WERI-Rb-1 (cell line): ENCODE measurements at regions not wholly inside any gene's neighbourhood (a gene's known extent, or its start where the extent isn't known, plus 50 kb on each side); places are given as distances from the start of the nearest gene placed in this dataset.

ENCODE experiments used
- DNase-seq: peaks from one replicate; pipeline ENCODE4 v3.0.0-alpha.2; 2020
- H3K27ac ChIP-seq: fragments of 250-450 bp; sonication (Bioruptor Pico); 2 replicates; pipeline ENCODE4 v1.5.1; 2020; ENCODE audit warnings: mild to moderate bottlenecking, moderate library complexity
- H3K27me3 ChIP-seq: fragments of 250-450 bp; sonication (Bioruptor Pico); 2 replicates; pipeline ENCODE4 v1.5.1; 2021; ENCODE audit warnings: mild to moderate bottlenecking, low read depth, moderate library complexity; ENCODE audit not compliant: insufficient read depth, severe bottlenecking
- H3K36me3 ChIP-seq: fragments of 250-450 bp; sonication (Bioruptor Pico); 2 replicates; pipeline ENCODE4 v1.5.1; 2020; ENCODE audit warnings: mild to moderate bottlenecking, moderate library complexity
- H3K4me3 ChIP-seq: 2 replicates; pipeline ENCODE4 v1.5.1; 2011; ENCODE audit warnings: low read depth, mild to moderate bottlenecking, control low read depth, low read length
- H3K9me3 ChIP-seq: fragments of 250-450 bp; sonication (Bioruptor Pico); 2 replicates; pipeline ENCODE4 v1.5.1; 2021; ENCODE audit warnings: mild to moderate bottlenecking, moderate library complexity; ENCODE audit not compliant: severe bottlenecking
- CTCF ChIP-seq: IDR thresholded peaks from 2 replicates; pipeline ENCODE4 v1.5.1; 2011; ENCODE audit warnings: low read depth, mild to moderate bottlenecking, control low read depth, inconsistent platforms, low read length

GRCh38 chr1:244217711-244218110, 166.6 kb downstream of the ZBTB18 start:
- Histone ChIP-seq H3K27me3 (no peaks in the 10 kb centered on the region), H3K27ac (no peak overlapping the region), H3K9me3 (peaks cover 7% of the 10 kb centered on the region), H3K36me3 (no peaks in the 10 kb centered on the region), H3K4me3 (no peak overlapping the region)
- no peak for TF ChIP-seq CTCF
- DNase-seq, result no peak

GRCh38 chr1:244218220-244218619, 167.1 kb downstream of the ZBTB18 start:
- H3K36me3 ChIP-seq, result no peaks in the 10 kb centered on the region
- H3K4me3 ChIP-seq, result no peak overlapping the region

GRCh38 chr1:244219149-244219548, 168.1 kb downstream of the ZBTB18 start:
- Histone ChIP-seq H3K9me3 (peaks cover 7% of the 10 kb centered on the region), H3K4me3 (no peak overlapping the region), H3K36me3 (no peaks in the 10 kb centered on the region), H3K27me3 (no peaks in the 10 kb centered on the region), H3K27ac (no peak overlapping the region)
- TF ChIP-seq CTCF, result no peak
- DNase-seq, result no peak

More at GRCh38 chr1:244218220-244218619, 167.1 kb downstream of the ZBTB18 start:
- peaks cover 7% of the 10 kb centered on the region for H3K9me3 ChIP-seq
- no peak for TF ChIP-seq CTCF
- no peak overlapping the region for H3K27ac ChIP-seq
- no peak for DNase-seq
- no peaks in the 10 kb centered on the region for H3K27me3 ChIP-seq

GRCh38 chr1:244219802-244220201, 168.7 kb downstream of the ZBTB18 start:
- DNase-seq, result no peak
- peaks cover 3% of the 10 kb centered on the region for H3K9me3 ChIP-seq
- H3K4me3 ChIP-seq, result no peak overlapping the region
- TF ChIP-seq CTCF, result no peak
- H3K27me3 ChIP-seq, result no peaks in the 10 kb centered on the region
- no peaks in the 10 kb centered on the region for H3K36me3 ChIP-seq
- no peak overlapping the region for H3K27ac ChIP-seq

- Histone ChIP-seq H3K9me3 (no peaks in the 10 kb centered on the region), H3K27ac (no peak overlapping the region), H3K27me3 (no peaks in the 10 kb centered on the region), H3K36me3 (no peaks in the 10 kb centered on the region), H3K4me3 (no peak overlapping the region)
- no peak for TF ChIP-seq CTCF
- DNase-seq, result no peak
These were observed 169.3 kb downstream of the ZBTB18 start for GRCh38 chr1:244220410-244220809.

GRCh38 chr1:244221991-244222390, 170.9 kb downstream of the ZBTB18 start:
- no peak overlapping the region for H3K4me3 ChIP-seq
- no peaks in the 10 kb centered on the region for H3K36me3 ChIP-seq
- DNase-seq, result no peak
- no peaks in the 10 kb centered on the region for H3K27me3 ChIP-seq
- no peak overlapping the region for H3K27ac ChIP-seq
- no peak for TF ChIP-seq CTCF
- no peaks in the 10 kb centered on the region for H3K9me3 ChIP-seq
